Stimulated activated CD8-positive, alpha-beta memory T cell treated with anti-CD3 and anti-CD28 coated beads, Interleukin-4, amount 100 ng/mL, for 24 hours (primary cell): ENCODE measurements at regions not wholly inside any gene's neighbourhood (a gene's known extent, or its start where the extent isn't known, plus 50 kb on each side); places are given as distances from the start of the nearest gene placed in this dataset.

Experiments used
- DNase-seq: peaks from one replicate; pipeline ENCODE4 v3.0.0-alpha.2; 2020; ENCODE audit warnings: low read depth

GRCh38 chr17:34711646-34712045 is 132.3 kb downstream of the TMEM132E start:
- no peak for DNase-seq

DNA sequence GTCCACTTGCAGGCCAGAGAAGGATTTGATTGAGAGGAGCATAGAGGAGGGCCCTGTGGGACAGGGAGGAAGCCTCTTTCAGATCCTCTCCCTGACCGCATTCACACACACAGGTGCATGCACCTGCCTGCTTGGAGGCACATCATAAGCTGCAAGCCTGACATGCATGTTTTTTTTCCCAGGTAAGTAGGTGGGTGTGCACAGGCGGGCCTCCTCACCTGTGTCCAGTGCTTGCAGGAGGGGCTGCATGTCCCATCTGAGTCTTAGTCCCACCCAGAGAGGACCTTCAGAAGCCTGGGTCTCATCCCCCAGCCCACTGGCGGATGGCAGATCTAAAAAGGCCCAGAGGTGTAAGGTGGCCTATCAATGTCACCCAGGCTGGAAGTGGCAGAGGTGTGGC is 130.8 kb downstream of the TMEM132E start:
- no peak for DNase-seq

DNA sequence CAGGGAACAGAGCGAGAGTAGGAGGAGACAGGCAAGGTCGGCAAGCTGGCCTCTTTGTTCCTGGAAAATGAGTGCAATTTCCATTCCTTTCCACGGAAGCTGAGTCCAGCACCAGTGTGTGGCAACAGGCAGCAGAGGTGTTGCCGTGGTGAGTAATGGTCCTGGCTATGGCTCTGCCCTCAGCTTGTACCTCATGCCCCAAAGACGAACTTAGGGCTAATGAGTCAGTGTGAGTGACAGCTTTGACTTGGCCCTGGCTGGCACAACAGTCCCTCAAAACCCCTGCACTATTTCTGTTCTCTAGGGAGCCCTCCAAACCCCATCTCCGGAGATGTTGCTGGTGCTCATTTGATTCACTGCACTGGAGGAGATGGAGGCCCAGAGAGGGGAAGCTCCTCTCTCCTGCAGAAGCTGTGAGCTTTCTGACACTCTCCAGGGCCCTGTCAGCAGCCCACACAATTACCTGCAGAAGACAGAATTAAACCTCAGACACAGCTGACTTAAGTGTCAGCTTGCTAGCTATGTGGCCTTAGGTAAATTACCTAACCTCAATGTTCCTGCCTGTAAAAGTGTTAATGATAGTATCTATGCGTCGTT is 129.9 kb downstream of the TMEM132E start:
- no peak for DNase-seq

- no peak for DNase-seq
Observed at GRCh38 chr17:34706029-34706428, 126.6 kb downstream of the TMEM132E start.

- no peak for DNase-seq
Observed at GRCh38 chr17:34703533-34703932, 124.2 kb downstream of the TMEM132E start.

DNA sequence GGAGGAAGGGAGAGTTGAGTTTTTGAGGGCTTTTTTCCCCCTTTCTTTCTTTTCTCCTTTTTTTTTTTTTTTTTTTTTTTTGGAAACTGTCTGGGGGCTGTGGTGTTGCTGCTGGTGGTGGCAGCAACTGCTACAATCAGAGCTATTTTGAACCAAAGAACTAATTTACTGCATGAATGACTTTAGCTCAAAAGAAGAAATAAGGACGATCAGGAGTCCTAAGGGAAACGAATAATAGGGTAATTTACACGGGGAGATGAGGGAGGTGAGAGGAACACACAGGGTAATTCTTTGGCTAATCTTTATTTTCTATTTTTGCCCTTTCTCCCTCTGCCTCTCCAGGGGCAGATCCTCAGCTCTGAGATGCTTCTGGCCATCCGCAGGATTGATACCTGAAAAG is 119.8 kb downstream of the TMEM132E start:
- no peak for DNase-seq

- no peak for DNase-seq
Observed at GRCh38 chr17:34692920-34693319, 113.5 kb downstream of the TMEM132E start.
